HepG2 (cell line): ENCODE measurements at regions not wholly inside any gene's neighbourhood (a gene's known extent, or its start where the extent isn't known, plus 50 kb on each side); places are given as distances from the start of the nearest gene placed in this dataset.

ENCODE experiments used
- ATAC-seq: fragments of 200-7000 bp; cut with Tn5 transposase; 3 replicates; pipeline ENCODE4 v1.9.1; 2020; ENCODE audit warnings: mild to moderate bottlenecking, moderate library complexity
- BruUV-seq: library from RNA; stranded (reverse); fragments of 400-500 nt; replicated peaks from 2 replicates; lab custom pipeline; 2021; lab: Mats Ljungman, UMichigan
- CTCF ChIA-PET: fragments of 300-600 bp; formaldehyde crosslinking; extraction: SDS; loops from one replicate; lab custom pipeline; 2021; ENCODE audit warnings: low total read pairs, inconsistent platforms, low intra/inter-chr PET ratio; lab: Yijun Ruan, JAX
- POLR2A ChIA-PET: fragments of 350-600 bp; sonication (Branson Sonifier 250); formaldehyde crosslinking; loops from one replicate; lab custom pipeline; 2020; ENCODE audit warnings: antibody characterized with exemption, inconsistent platforms; lab: Yijun Ruan, JAX
- DNase-seq: peaks from one replicate; pipeline ENCODE4 v3.0.0-alpha.2; 2015; ENCODE audit warnings: low spot score
- FAIRE-seq: peaks from 3 replicates; lab custom pipeline; 2011; peaks lifted over from hg19 to GRCh38; lab: Jason Lieb, UNC
- H2AFZ ChIP-seq: one replicate; pipeline ENCODE4 v1.6.1; 2011; ENCODE audit warnings: low read length, inconsistent platforms
- H3K27ac ChIP-seq: fragments of 300-600 bp; 3 replicates; pipeline ENCODE4 v1.8.0; 2011; ENCODE audit warnings: mixed run types, mild to moderate bottlenecking, mixed read lengths, low read length, inconsistent platforms; ENCODE audit not compliant: insufficient read depth; ENCODE audit errors: extremely low read length
- H3K27me3 ChIP-seq, 2 experiments: fragments of 200-600 bp in 1 of 2; 2 replicates in 1 of 2; 3 replicates in 1 of 2; pipeline versions ENCODE4 v1.6.0 to v1.8.0; 2011; ENCODE audit warnings: low read length in 2 of 2, mild to moderate bottlenecking in 2 of 2, moderate library complexity in 2 of 2, inconsistent platforms in 1 of 2; ENCODE audit not compliant: insufficient read depth in 2 of 2, control insufficient read depth in 1 of 2
- H3K36me3 ChIP-seq, 2 experiments: fragments of 200-600 bp in 1 of 2; replicated peaks in 1 of 2; 2 replicates in 1 of 2; 3 replicates in 1 of 2; pipeline versions ENCODE4 v1.5.1 to v1.8.0; 2011; ENCODE audit warnings: low read length in 2 of 2, inconsistent platforms in 1 of 2; ENCODE audit not compliant: insufficient read depth in 2 of 2, control insufficient read depth in 1 of 2
- H3K4me1 ChIP-seq: 2 replicates; pipeline ENCODE4 v1.5.1; 2012; ENCODE audit warnings: low read length, inconsistent platforms; ENCODE audit not compliant: insufficient read depth
- H3K4me2 ChIP-seq: 2 replicates; pipeline ENCODE4 v1.6.0; 2011; ENCODE audit warnings: low read depth, low read length, inconsistent platforms
- H3K4me3 ChIP-seq, 3 experiments: fragments of 200-600 bp in 1 of 3; sonication (generic), shearing (Covaris generic) in 1 of 3; replicated peaks in 1 of 3; 2 replicates each; pipeline ENCODE4 v1.5.1; 2011 to 2016; ENCODE audit warnings: low read length in 3 of 3, inconsistent platforms in 2 of 3, low read depth in 2 of 3, mild to moderate bottlenecking in 2 of 3, control low read depth in 1 of 3, mixed read lengths in 1 of 3; ENCODE audit not compliant: insufficient read depth in 1 of 3
- H3K79me2 ChIP-seq: one replicate; pipeline ENCODE4 v1.6.1; 2011; ENCODE audit warnings: low read length, inconsistent platforms; ENCODE audit not compliant: insufficient read depth
- H3K9ac ChIP-seq: 2 replicates; pipeline ENCODE4 v1.6.0; 2011; ENCODE audit warnings: mild to moderate bottlenecking, low read depth, low read length, inconsistent platforms; ENCODE audit not compliant: insufficient read depth
- H3K9me3 ChIP-seq: 2 replicates; pipeline ENCODE4 v1.5.1; 2012; ENCODE audit warnings: mild to moderate bottlenecking, low read length
- H4K20me1 ChIP-seq: 2 replicates; pipeline ENCODE4 v1.6.0; 2011; ENCODE audit warnings: inconsistent platforms, mild to moderate bottlenecking, low read length, moderate library complexity; ENCODE audit not compliant: insufficient read depth
- HDAC6 ChIP-seq: fragments of 200-600 bp; sonication (generic); IDR thresholded peaks from 2 replicates; pipeline ENCODE4 v1.7.0; 2017; ENCODE audit warnings: mild to moderate bottlenecking, antibody characterized with exemption, low read length, low read depth
- IRF1 ChIP-seq: sonication (generic); formaldehyde crosslinking; IDR thresholded peaks from 2 replicates; pipeline ENCODE4 v1.4.0; 2020; ENCODE audit warnings: low read depth, mild to moderate bottlenecking, missing genetic modification reagents
- NFKBIZ ChIP-seq: IDR thresholded peaks from 2 replicates; pipeline ENCODE4 v1.6.1; 2018; ENCODE audit warnings: missing genetic modification reagents, missing compliant biosample characterization
- NRL ChIP-seq: sonication (generic); formaldehyde crosslinking; IDR thresholded peaks from 2 replicates; pipeline ENCODE4 v1.5.0; 2020; ENCODE audit warnings: missing genetic modification reagents, mild to moderate bottlenecking, moderate library complexity, borderline replicate concordance
- ZNF891 ChIP-seq: sonication (generic); formaldehyde crosslinking; IDR thresholded peaks from 2 replicates; pipeline ENCODE4 v1.5.0; 2020; ENCODE audit warnings: mild to moderate bottlenecking, missing genetic modification reagents
- WGBS: methylation state at CpG from one replicate; pipeline ENCODE4 v1.1.6; 2017; ENCODE audit warnings: low lambda C conversion rate; 5-methylcytosine and 5-hydroxymethylcytosine counted together
- in situ Hi-C: cut with HindIII; loops from 2 replicates; pipeline ENCODE4 v1.10.0; 2017; ENCODE audit warnings: low pct_unique_long_range_greater_than_20kb; ENCODE audit not compliant: extremely low pct_ligation_motif_present
- intact Hi-C: fragments of 100-400 bp; cut with micrococcal nuclease; formaldehyde crosslinking; loops from one replicate; pipeline ENCODE4 v1.10.0; 2022; ENCODE audit not compliant: unreplicated experiment
- TF ChIP-seq, protein P1 (sequence below): sonication (generic); formaldehyde crosslinking; IDR thresholded peaks from 2 replicates; pipeline ENCODE4 v1.5.1; 2020; ENCODE audit warnings: mild to moderate bottlenecking, missing genetic modification reagents
- TF ChIP-seq, protein P2 (sequence below): sonication (generic); formaldehyde crosslinking; IDR thresholded peaks from 2 replicates; pipeline ENCODE4 v1.5.0; 2020; ENCODE audit warnings: mild to moderate bottlenecking, missing genetic modification reagents

DNA sequence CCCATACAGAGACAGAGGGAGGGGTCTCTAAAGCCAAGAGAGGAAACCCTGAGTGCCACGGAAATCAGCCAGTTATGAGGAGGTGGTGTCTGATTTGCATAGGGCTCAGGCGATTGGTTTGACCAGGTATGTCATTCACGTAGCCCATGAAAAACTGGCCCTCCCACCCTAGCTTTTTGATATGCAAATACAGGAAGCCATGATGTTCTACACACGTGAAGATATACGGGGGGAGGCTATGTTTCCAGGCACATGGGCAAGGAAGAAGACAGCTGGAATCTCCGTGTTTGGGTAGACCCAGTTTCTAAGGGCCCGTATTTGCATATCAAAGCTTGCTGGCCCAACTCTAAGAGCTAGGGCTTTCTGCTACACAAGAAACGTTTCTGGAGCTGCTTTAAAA lies 717.8 kb upstream of the SEL1L start:
- WGBS = 17% methylated on average over 7 of the region's 8 CpGs
- H3K4me1 ChIP-seq = no peaks in the 10 kb centered on the region
- no TSS peak for BruUV-seq
- no peak overlapping the region for H3K27ac ChIP-seq
- in situ Hi-C loops (no loop called here), intact Hi-C loops (no loop called here)
- no peaks in the 10 kb centered on the region for H3K79me2 ChIP-seq
- TF ChIP-seq NFKBIZ (CRISPR knock-in tag) (no peak), IRF1 (CRISPR knock-in tag) (no peak), NRL (CRISPR knock-in tag) (no peak), HDAC6 (no peak), ZNF891 (CRISPR knock-in tag) (no peak)
- TF ChIP-seq, protein P1, sequence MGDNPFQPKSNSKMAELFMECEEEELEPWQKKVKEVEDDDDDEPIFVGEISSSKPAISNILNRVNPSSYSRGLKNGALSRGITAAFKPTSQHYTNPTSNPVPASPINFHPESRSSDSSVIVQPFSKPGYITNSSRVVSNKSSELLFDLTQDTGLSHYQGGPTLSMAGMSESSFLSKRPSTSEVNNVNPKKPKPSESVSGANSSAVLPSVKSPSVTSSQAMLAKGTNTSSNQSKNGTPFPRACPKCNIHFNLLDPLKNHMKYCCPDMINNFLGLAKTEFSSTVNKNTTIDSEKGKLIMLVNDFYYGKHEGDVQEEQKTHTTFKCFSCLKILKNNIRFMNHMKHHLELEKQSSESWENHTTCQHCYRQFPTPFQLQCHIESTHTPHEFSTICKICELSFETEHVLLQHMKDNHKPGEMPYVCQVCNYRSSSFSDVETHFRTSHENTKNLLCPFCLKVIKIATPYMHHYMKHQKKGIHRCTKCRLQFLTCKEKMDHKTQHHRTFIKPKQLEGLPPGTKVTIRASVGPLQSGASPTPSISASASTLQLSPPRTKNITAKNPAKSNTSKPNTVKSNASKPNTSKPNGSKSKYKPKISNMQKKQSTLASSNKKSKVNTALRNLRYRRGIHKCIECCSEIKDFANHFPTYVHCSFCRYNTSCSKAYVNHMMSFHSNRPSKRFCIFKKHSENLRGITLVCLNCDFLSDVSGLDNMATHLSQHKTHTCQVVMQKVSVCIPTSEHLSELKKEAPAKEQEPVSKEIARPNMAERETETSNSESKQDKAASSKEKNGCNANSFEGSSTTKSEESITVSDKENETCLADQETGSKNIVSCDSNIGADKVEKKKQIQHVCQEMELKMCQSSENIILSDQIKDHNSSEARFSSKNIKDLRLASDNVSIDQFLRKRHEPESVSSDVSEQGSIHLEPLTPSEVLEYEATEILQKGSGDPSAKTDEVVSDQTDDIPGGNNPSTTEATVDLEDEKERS (CRISPR knock-in tag) = no peak
- TF ChIP-seq, protein P2, sequence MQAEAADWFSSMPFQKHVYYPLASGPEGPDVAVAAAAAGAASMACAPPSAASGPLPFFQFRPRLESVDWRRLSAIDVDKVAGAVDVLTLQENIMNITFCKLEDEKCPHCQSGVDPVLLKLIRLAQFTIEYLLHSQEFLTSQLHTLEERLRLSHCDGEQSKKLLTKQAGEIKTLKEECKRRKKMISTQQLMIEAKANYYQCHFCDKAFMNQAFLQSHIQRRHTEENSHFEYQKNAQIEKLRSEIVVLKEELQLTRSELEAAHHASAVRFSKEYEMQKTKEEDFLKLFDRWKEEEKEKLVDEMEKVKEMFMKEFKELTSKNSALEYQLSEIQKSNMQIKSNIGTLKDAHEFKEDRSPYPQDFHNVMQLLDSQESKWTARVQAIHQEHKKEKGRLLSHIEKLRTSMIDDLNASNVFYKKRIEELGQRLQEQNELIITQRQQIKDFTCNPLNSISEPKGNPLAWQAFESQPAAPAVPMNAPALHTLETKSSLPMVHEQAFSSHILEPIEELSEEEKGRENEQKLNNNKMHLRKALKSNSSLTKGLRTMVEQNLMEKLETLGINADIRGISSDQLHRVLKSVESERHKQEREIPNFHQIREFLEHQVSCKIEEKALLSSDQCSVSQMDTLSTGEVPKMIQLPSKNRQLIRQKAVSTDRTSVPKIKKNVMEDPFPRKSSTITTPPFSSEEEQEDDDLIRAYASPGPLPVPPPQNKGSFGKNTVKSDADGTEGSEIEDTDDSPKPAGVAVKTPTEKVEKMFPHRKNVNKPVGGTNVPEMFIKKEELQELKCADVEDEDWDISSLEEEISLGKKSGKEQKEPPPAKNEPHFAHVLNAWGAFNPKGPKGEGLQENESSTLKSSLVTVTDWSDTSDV = no peak
- H4K20me1 ChIP-seq = no peaks in the 10 kb centered on the region
- no peak overlapping the region for H3K4me3 ChIP-seq
- H3K4me2 ChIP-seq = no peak overlapping the region
- no peak for DNase-seq
- no peak for FAIRE-seq
- ATAC-seq = no peak
- ChIA-PET POLR2A (no interaction called here), CTCF (no interaction called here)
- H2AFZ ChIP-seq = no peak overlapping the region
- peaks cover 77% of the 10 kb centered on the region for H3K9me3 ChIP-seq
- H3K9ac ChIP-seq = no peak overlapping the region
- no peaks in the 10 kb centered on the region for H3K36me3 ChIP-seq
- no peaks in the 10 kb centered on the region for H3K27me3 ChIP-seq
